ENCODE measurements at regions not wholly inside any gene's neighbourhood (a gene's known extent, or its start where the extent isn't known, plus 50 kb on each side); places are given as distances from the start of the nearest gene placed in this dataset.
"Not testable (repeated sequence)": the region's sequence is repeated elsewhere in the genome, so short reads cannot be mapped to it uniquely, and the experiment has no call there.

DNA sequence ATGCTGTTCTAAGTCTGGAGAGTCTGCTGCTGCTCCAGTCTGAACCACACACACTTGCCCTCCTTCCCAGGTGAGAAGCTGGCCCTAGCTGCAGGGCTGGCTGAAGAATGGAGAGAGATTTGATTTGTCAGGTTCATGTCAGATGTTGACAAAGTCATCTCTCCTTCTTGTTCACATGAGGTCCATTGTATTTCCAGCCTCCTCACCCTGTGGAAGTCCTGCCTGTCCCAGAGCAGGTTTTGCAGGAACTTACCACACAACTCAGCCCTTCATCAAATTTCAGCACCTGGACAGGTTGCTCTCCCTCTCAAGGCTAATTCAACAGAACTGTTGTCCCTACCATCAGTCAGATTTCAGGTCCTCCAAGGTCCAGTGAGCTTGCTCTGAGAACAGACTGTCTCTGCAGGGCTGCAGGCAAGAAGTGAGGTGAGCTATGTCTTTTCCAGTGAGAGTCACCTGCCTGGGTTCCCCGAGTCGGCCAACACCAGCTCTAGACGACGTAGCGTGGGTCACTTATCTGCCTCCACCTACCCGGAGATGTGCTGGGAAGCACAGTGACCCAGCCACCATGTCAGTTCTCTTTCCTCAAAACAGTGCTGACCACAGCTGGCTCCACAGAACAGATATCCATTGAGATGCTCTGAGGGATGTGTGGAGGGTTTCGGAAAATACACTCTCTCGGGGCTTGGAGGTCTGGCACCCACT lies 58.0 kb upstream of the CD93 start:
- TF ChIP-seq, protein P1, sequence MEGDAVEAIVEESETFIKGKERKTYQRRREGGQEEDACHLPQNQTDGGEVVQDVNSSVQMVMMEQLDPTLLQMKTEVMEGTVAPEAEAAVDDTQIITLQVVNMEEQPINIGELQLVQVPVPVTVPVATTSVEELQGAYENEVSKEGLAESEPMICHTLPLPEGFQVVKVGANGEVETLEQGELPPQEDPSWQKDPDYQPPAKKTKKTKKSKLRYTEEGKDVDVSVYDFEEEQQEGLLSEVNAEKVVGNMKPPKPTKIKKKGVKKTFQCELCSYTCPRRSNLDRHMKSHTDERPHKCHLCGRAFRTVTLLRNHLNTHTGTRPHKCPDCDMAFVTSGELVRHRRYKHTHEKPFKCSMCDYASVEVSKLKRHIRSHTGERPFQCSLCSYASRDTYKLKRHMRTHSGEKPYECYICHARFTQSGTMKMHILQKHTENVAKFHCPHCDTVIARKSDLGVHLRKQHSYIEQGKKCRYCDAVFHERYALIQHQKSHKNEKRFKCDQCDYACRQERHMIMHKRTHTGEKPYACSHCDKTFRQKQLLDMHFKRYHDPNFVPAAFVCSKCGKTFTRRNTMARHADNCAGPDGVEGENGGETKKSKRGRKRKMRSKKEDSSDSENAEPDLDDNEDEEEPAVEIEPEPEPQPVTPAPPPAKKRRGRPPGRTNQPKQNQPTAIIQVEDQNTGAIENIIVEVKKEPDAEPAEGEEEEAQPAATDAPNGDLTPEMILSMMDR (IDR thresholded peaks at IDR 0.05; ENCODE audit: low read depth, low read length, missing control alignments), result no peak
- in situ Hi-C loops (cut with HindIII; ENCODE audit: low sequenced_read_pairs), result no loop called here
- no peak for DNase-seq (ENCODE audit: low read depth)
- H3K4me3 ChIP-seq (ENCODE audit: low read depth, low read length), result no peak overlapping the region

GRCh38 chr20:23143098-23143497 lies 57.0 kb upstream of the CD93 start:
- no peak overlapping the region for H3K4me3 ChIP-seq (ENCODE audit: low read depth, low read length)
- TF ChIP-seq, protein P1 (IDR thresholded peaks at IDR 0.05; ENCODE audit: low read depth, low read length, missing control alignments), result no peak
- in situ Hi-C loops (cut with HindIII; ENCODE audit: low sequenced_read_pairs), result no loop called here

GRCh38 chr20:23142162-23143050 lies 56.3 kb upstream of the CD93 start:
- DNase-seq (ENCODE audit: low read depth), result no peak
- no peak overlapping the region for H3K4me3 ChIP-seq (ENCODE audit: low read depth, low read length)
- TF ChIP-seq, protein P1 (IDR thresholded peaks at IDR 0.05; ENCODE audit: low read depth, low read length, missing control alignments), result no peak
- in situ Hi-C loops (cut with HindIII; ENCODE audit: low sequenced_read_pairs), result no loop called here

More at GRCh38 chr20:23143098-23143497, 57.0 kb upstream of the CD93 start:
- peak; percentile 53 for DNase-seq (ENCODE audit: low read depth)

DNA sequence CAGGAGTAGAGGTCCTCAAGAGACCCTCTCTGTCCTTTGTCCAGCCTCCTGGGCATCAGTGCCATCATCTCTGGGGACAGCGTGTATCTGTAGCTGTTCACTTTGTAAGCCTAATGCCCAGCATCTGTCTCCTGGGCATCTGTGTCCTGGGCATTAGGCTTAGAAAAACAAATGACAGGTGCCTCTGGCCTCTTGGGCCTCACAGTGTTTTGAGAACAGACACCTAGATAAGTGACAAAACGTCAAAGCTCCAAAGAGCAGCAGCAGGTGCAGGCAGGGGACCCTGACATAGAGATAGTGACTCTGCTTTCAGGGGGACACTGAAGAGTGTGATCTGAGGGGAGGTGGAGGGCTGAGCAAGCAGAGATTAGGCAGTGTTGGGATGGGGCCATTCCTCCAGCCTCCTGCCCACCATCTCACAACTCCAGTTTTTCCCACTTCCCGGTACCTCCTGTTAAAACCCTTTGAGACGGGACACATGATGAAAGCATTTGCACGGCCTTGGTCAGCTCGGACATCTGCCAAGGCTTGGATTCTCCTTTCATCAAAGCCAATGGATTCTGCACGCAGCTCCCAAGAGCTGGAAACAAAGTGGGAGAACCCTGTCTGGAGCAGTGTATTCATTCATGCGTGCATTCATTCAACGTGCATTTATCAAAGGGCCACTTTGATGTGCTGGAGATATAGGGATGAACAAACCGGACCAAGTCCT lies 55.5 kb upstream of the CD93 start:
- TF ChIP-seq, protein P1 (IDR thresholded peaks at IDR 0.05; ENCODE audit: low read depth, low read length, missing control alignments), result no peak
- H3K4me3 ChIP-seq (ENCODE audit: low read depth, low read length), result no peak overlapping the region
- peak; percentile 59 for DNase-seq (ENCODE audit: low read depth)
- in situ Hi-C loops (cut with HindIII; ENCODE audit: low sequenced_read_pairs), result no loop called here

DNA sequence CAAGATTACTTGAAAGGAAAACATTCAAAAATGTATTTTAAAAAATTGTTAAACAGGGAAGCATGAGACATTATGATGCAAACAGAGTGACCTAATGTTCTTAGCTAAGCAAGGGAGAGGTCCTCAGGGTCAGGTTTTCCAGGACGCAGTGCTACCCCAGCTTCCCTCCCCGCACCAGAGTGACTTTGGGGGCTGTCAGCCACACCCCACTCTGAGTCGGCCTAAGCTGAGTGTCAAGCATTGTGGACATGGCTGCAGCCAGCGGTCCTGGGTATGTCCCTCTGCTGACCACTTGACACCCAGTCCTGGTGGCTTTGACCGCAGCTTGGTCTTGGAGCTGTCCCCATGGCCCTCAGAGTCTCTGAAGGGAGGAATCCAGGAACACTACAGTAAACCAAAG lies 54.9 kb upstream of the CD93 start:
- DNase-seq (ENCODE audit: low read depth), result no peak
- TF ChIP-seq, protein P1 (IDR thresholded peaks at IDR 0.05; ENCODE audit: low read depth, low read length, missing control alignments), result no peak
- no peak overlapping the region for H3K4me3 ChIP-seq (ENCODE audit: low read depth, low read length)
- in situ Hi-C loops (cut with HindIII; ENCODE audit: low sequenced_read_pairs), result no loop called here

- H3K4me3 ChIP-seq (ENCODE audit: low read depth, low read length); DNase-seq (ENCODE audit: low read depth); in situ Hi-C loops (cut with HindIII; ENCODE audit: low sequenced_read_pairs): not testable (repeated sequence)
Measured at GRCh38 chr20:23139984-23140383, 53.9 kb upstream of the CD93 start.

Measured in astrocyte of the cerebellum (primary cell).